Stimulated activated CD8-positive, alpha-beta memory T cell treated with anti-CD3 and anti-CD28 coated beads, Interleukin-7, amount 100 ng/mL, for 48 hours (primary cell): ENCODE measurements at regions not wholly inside any gene's neighbourhood (a gene's known extent, or its start where the extent isn't known, plus 50 kb on each side); places are given as distances from the start of the nearest gene placed in this dataset.
"Not testable (repeated sequence)": the region's sequence is repeated elsewhere in the genome, so short reads cannot be mapped to it uniquely, and the experiment has no call there.

ENCODE experiments used
- DNase-seq, 2 donors: peaks; one replicate each; pipeline ENCODE4 v3.0.0-alpha.2; 2020; ENCODE audit warnings: low read depth in 1 of 2; ENCODE audit errors: extremely low read depth in 1 of 2

DNA sequence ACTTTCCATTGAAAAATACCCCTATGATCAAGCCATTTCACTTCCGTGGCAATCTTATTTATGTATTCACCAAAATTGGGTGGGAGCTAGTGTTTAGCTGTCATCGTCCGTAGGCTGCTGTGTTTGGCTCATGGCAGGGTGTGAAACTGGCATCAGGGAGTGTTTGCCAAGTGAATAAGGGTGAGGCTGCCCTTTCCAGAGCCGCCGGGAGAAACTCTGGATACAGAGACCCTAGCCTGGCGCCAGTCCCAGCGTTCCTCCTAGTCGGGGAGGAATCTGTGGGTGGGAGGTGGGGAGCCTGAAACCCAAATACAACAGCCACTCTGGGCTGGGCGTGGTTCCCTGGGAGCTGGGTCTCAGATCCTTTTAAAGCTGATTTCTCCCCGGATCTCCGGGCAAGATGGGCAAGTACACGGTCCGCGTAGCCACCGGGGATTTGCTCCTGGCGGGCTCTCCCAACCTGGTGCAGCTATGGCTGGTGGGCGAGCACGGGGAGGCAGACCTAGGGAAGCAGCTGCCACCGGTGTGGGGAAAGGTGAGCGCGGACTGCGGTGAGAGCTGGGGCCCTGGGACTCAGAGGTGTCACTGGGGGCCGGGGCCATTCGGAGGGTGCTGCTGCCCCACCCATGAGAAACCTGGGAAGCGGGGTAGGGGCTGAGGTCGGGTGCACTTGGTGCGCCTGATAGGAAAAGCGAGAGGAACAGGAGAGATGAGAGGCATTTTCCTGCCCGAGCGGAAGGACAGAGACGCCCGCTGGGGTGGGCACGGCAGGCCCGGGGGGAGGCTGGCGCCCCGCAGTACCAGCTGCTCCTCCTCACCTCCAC is 62.1 kb upstream of the TEKT1 start:
- DNase-seq: no peak

DNA sequence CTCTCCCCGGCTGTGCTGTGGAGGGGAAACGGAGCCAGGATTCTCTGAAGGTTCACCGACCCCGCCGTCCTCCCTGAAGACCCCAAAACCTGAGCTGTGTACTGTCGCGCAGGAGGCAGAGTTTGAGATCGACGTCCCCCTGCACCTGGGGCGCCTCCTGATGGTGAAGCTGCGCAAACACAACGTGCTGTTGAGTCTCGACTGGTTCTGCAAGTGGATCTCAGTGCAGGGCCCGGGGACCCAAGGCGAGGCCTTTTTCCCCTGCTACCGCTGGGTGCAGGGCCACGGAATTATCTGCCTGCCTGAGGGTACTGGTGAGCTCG is 62.6 kb upstream of the TEKT1 start:
- DNase-seq: peak in 1 of 2 donors; percentile 5

DNA sequence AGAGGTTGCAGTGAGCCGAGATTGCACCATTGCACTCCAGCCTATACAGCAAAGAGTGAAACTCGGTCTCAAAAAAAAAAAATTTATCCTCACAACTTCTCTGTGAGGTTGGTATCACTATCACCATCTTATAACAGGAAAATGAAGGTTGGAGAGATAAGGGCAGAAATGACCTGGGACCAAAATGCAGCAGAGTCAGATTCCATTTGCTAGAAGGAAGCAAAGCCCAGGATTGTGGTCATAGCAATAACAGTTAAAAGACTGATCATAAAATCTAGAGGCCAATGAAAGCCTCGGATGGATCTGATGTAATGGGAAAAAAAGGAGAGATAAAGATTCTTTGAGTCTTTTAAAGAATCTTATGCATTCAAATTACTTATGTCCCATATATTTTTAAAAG is 69.6 kb upstream of the TEKT1 start:
- DNase-seq: no peak

GRCh38 chr17:6903326-6903900 is 71.9 kb upstream of the TEKT1 start:
- no peak for DNase-seq

DNA sequence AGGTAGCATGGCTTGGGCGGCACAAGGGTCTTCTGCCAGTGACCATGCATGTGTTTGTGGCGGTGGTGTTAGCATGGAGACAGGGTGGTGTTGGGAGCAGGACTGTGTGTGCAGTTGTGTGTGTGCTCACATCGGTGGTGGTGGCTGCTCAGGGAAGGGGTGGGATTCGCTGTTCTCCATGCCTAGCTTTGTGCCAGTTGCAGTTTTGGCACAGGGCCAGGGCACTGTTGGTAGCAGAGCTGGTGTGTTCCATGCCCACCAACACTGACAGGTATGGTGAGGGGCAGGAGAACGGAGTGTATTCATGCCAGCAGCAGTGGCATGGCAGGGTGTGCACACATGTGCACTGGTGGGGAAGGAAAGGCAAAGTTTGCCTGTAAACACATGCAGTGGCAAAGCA is 77.3 kb upstream of the TEKT1 start:
- DNase-seq: no peak

GRCh38 chr17:6910987-6911603 is 79.6 kb upstream of the TEKT1 start:
- DNase-seq: no peak

DNA sequence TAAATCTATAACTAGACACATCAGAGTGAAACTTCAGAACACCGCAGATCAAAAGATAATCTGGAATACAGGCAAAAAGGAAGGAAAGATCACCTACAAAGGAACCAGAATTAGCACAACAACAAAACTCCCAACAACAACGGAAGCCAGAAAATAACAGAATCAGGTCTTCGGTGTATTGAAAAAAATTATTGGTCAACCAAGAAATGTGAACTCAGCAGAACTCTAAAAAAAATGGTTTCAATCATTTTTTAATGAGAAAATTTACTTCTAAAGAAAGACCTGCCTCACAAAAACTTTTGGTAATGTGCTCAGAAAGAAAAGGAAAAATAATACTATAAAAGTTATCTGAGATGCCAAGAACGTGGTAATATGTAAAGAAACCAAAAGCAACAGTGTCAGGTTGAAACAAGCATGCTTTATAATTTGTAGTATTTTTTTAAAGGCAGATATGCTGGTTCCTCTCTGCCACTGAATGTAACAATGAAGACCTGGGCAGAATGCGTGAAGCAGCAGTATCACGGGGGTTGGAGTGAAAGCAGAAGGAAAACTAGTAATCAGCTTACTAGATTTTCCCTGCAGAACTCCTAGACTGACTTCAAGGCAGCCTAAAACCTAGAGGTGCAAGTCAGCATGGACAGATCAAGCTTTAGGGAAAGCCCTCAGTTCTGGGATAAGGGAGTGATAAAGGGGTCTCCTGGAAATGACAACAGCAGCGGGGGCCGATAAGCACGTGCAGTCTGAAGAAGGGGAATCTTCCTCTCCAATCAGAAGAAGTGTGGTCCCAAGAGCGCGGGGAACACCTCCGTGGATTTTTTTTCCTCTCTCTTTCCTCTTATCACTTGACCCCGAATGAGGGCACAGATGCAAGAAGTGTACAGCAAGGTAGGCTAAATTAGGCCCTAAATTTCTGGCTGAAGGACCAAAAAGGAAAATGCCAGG is 80.9 kb upstream of the TEKT1 start:
- DNase-seq: no peak

- DNase-seq: peak; percentile 49 to 63
Observed at GRCh38 chr17:6913608-6914443, 82.0 kb upstream of the ALOX12 start.

GRCh38 chr17:6914711-6915110 is 81.1 kb upstream of the ALOX12 start:
- DNase-seq: no peak

GRCh38 chr17:6915620-6916019 is 80.2 kb upstream of the ALOX12 start:
- DNase-seq: no peak

DNA sequence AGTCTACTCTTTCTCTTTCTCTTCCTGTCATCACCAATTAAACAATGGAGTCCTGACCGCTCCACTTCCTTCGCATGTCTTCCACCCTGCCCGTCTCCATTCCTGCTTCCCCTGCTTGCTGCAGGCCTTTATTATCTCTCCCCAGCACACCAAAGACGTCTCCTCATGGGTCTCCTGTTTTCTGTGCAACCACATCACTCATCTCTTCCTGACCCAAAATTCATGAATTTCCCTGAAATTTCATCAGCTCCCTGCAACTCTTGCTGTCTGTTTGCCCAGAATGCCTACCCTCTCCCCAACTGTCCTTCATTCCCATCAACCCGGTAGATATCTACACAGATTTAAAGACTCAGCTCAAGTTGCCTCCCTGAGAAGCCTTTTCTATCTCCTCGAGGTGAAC is 76.7 kb upstream of the ALOX12 start:
- DNase-seq: no peak

DNA sequence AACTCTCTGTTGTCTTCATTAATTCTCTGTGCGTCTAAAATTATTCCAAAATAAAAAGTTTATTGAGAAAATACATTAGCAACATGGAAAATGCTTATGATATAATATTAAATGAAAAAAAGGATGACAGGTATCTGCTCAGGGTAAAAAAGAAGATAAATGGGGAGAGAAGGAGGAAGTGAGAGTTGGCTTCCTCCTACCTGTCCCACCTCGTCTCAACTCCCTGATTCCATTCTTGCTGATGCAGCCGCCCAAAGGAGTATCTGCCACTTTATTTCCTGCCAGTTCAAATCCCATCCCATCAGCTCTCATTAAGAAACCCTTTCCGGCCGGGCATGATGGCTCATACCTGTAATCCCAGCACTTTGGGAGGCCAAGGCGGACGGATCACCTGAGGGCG is 72.5 kb upstream of the ALOX12 start:
- no peak for DNase-seq

DNA sequence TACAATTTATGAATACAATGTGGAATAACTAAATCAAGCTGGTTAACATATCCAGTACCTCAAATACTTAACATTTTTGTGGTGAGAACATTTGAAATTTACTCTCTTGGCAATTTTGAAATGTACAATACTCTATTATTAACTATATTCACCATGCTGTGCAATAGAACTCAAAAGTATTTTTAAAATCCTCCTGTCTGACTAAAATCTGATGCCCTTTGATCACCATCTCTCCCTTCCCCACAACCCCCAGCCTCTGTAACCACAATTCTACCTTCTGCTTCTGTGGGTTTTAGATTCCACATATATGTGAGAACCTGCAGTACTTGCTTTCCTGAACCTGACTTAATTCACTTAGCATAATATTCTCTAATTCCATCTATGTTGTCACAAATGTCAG is 71.6 kb upstream of the ALOX12 start:
- DNase-seq: no peak

GRCh38 chr17:6926667-6927066 is 69.2 kb upstream of the ALOX12 start:
- no peak for DNase-seq

DNA sequence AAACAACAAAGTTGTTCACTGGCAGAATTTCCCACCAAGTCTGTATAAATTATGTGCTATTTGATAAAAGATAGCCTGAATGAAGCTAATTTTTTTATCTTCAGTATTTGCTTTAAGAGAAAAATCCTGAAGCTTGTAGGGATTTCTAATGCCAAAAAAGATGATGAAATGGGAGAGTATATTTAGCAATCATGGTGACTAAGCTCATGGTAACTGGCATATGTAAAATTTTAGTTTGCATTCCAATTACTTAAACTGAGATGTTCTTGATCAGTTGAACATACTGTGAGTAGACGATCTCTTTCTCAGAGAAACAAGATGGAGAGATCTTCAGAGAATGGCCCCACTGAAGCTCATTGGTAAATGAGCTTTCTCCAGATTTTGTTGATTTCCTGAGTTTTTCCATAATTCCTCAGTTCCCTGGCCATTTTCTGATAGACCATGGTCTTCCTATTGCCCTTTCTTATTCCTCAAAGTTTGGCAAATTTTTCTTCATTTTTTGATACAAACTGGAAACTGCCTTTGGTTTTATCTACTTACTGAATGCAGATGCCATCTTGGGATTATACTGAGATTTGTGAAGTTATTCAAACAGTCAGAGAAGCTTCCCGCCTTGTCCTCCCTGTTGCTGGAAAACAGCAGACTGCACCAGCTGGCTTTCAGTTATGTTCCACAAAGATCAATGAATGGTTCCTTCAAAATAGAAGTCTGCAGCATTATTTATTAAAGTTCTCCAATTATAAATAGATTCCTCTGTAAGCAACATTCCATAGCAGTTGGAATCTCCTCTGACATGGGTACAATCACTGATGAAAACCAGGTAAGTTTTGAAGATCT is 68.3 kb upstream of the ALOX12 start:
- no peak for DNase-seq

DNA sequence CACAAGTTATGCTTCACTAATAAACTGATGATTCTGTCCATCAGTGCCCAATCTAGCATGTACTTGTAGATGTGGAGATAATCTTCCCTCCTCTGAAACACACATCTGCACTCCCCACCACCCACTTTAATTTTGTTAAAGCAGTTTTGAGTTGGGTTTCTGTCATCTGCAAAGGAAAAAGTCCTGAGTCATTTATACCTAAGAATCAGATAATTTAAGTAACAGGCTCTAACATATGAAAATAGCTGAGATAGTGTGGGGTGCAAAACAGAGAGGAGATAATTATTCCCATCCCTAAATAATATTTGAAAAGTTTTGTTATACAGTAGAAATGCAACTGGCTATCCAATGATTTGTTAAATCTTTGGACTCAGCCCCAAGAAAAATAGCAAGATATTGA is 67.7 kb upstream of the ALOX12 start:
- DNase-seq: no peak

GRCh38 chr17:6930749-6931148 is 65.1 kb upstream of the ALOX12 start:
- no peak for DNase-seq

GRCh38 chr17:6934544-6934943 is 61.3 kb upstream of the ALOX12 start:
- DNase-seq: not testable (repeated sequence)

GRCh38 chr17:6936370-6937028 is 59.4 kb upstream of the ALOX12 start:
- no peak for DNase-seq
